Upper lobe of right lung (tissue), 1 donor: ENCODE measurements at regions not wholly inside any gene's neighbourhood (a gene's known extent, or its start where the extent isn't known, plus 50 kb on each side); places are given as distances from the start of the nearest gene placed in this dataset.

ENCODE experiments used
- ATAC-seq: fragments of 200-7000 bp; cut with Tn5 transposase; one replicate; pipeline ENCODE4 v1.9.1; 2020; ENCODE audit warnings: mild to moderate bottlenecking, moderate library complexity
- DNase-seq: peaks from one replicate; pipeline ENCODE4 v3.0.0-alpha.2; 2020
- H3K27ac ChIP-seq: fragments of 200-600 bp; one replicate; pipeline ENCODE4 v1.8.0; 2022
- H3K27me3 ChIP-seq: fragments of 200-600 bp; one replicate; pipeline ENCODE4 v1.8.0; 2022; ENCODE audit warnings: mild to moderate bottlenecking
- H3K36me3 ChIP-seq: fragments of 200-600 bp; one replicate; pipeline ENCODE4 v1.8.0; 2022
- H3K4me1 ChIP-seq: fragments of 200-600 bp; one replicate; pipeline ENCODE4 v1.8.0; 2022
- H3K4me3 ChIP-seq: fragments of 200-600 bp; one replicate; pipeline ENCODE4 v1.8.0; 2022; ENCODE audit warnings: mild to moderate bottlenecking
- H3K9me3 ChIP-seq: fragments of 200-600 bp; one replicate; pipeline ENCODE4 v1.8.0; 2022
- CTCF ChIP-seq: fragments of 200-600 bp; IDR thresholded peaks from one replicate; pipeline ENCODE4 v1.8.0; 2022; ENCODE audit warnings: antibody characterized with exemption
- intact Hi-C: fragments of 100-400 bp; cut with DNase I; formaldehyde crosslinking; loops from one replicate; pipeline ENCODE4 v1.11.0; 2022
- donor health status: DM: no; HTN: yes; CAD: no; lungs with severe emphysema.

GRCh38 chr21:28310711-28311110 is 682.0 kb downstream of the LTN1 start:
- DNase-seq (no peak), ATAC-seq (no peak)
- H3K27me3 ChIP-seq: no peaks in the 10 kb centered on the region
- H3K4me1 ChIP-seq: no peaks in the 10 kb centered on the region
- no peak for TF ChIP-seq CTCF
- H3K36me3 ChIP-seq: no peaks in the 10 kb centered on the region
- intact Hi-C loops: no loop called here
- no peak overlapping the region for H3K4me3 ChIP-seq
- H3K9me3 ChIP-seq: no peaks in the 10 kb centered on the region
- no peak overlapping the region for H3K27ac ChIP-seq

- Histone ChIP-seq H3K36me3 (no peaks in the 10 kb centered on the region), H3K4me3 (no peak overlapping the region), H3K4me1 (no peaks in the 10 kb centered on the region), H3K27ac (no peak overlapping the region), H3K9me3 (no peaks in the 10 kb centered on the region), H3K27me3 (no peaks in the 10 kb centered on the region)
- TF ChIP-seq CTCF: no peak
- no peak for DNase-seq
- no peak for ATAC-seq
- intact Hi-C loops: no loop called here
Measured at GRCh38 chr21:28310171-28310685, 682.4 kb downstream of the LTN1 start.

GRCh38 chr21:28309596-28309995 is 683.1 kb downstream of the LTN1 start:
- Histone ChIP-seq H3K4me3 (no peak overlapping the region), H3K27me3 (no peaks in the 10 kb centered on the region), H3K9me3 (no peaks in the 10 kb centered on the region), H3K36me3 (no peaks in the 10 kb centered on the region), H3K4me1 (no peaks in the 10 kb centered on the region), H3K27ac (no peak overlapping the region)
- no peak for ATAC-seq
- intact Hi-C loops: no loop called here
- TF ChIP-seq CTCF: no peak
- DNase-seq: no peak

GRCh38 chr21:28308516-28308915 is 684.2 kb downstream of the LTN1 start:
- ATAC-seq (no peak), DNase-seq (no peak)
- no peaks in the 10 kb centered on the region for H3K9me3 ChIP-seq
- no peaks in the 10 kb centered on the region for H3K4me1 ChIP-seq
- H3K27me3 ChIP-seq: no peaks in the 10 kb centered on the region
- no peak overlapping the region for H3K27ac ChIP-seq
- no peak for TF ChIP-seq CTCF
- no peaks in the 10 kb centered on the region for H3K36me3 ChIP-seq
- intact Hi-C loops: no loop called here
- no peak overlapping the region for H3K4me3 ChIP-seq

- H3K9me3 ChIP-seq: no peaks in the 10 kb centered on the region
- ATAC-seq (no peak), DNase-seq (no peak)
- no peaks in the 10 kb centered on the region for H3K36me3 ChIP-seq
- no peak for TF ChIP-seq CTCF
- H3K4me1 ChIP-seq: no peaks in the 10 kb centered on the region
- H3K27ac ChIP-seq: no peak overlapping the region
- no peaks in the 10 kb centered on the region for H3K27me3 ChIP-seq
- no peak overlapping the region for H3K4me3 ChIP-seq
- intact Hi-C loops: no loop called here
Measured at GRCh38 chr21:28299946-28300345, 692.7 kb downstream of the LTN1 start.

- Histone ChIP-seq H3K36me3 (no peaks in the 10 kb centered on the region), H3K27me3 (no peaks in the 10 kb centered on the region), H3K27ac (no peak overlapping the region), H3K9me3 (no peaks in the 10 kb centered on the region), H3K4me3 (no peak overlapping the region), H3K4me1 (no peaks in the 10 kb centered on the region)
- intact Hi-C loops: no loop called here
- no peak for TF ChIP-seq CTCF
- no peak for DNase-seq
- ATAC-seq: no peak
Measured at GRCh38 chr21:28298251-28298672, 694.4 kb downstream of the LTN1 start.
